NK-92 treated with Interleukin-12 subunit alpha and Interleukin-12 subunit beta, amount 100 ng/mL, for 24 hours (cell line): ENCODE measurements at regions not wholly inside any gene's neighbourhood (a gene's known extent, or its start where the extent isn't known, plus 50 kb on each side); places are given as distances from the start of the nearest gene placed in this dataset.
"Not testable (repeated sequence)": the region's sequence is repeated elsewhere in the genome, so short reads cannot be mapped to it uniquely, and the experiment has no call there.

Source experiments
- DNase-seq: peaks from one replicate; lab custom pipeline; 2025; lab: John Stamatoyannopoulos, UW

GRCh38 chr4:53959343-53960120 lies 104.9 kb downstream of the CHIC2 start:
- no peak for DNase-seq

GRCh38 chr4:53956454-53956853 lies 108.0 kb downstream of the CHIC2 start:
- no peak for DNase-seq

DNA sequence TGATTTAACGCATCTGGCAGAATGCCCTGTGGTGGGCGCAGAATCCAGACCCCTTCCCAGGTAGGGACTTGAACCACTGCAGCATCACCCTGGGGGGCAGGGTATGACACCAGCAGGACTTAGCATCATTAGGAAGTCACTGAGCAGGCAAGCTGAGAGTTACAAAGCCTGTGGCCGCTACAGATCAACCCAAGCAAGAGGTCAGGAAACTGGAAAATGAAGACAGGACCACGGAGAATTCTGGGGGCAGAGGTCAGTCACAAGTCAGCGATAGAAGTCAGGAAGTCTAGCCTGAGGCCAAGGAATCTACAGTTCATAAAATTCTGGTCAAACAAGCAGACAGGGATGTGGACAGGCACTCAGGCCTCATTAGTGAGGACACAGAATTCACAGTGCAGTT lies 108.4 kb downstream of the CHIC2 start:
- DNase-seq = no peak

- no peak for DNase-seq
Observed at GRCh38 chr4:53951414-53951813, 113.0 kb downstream of the CHIC2 start.

GRCh38 chr4:53943345-53944085 lies 120.9 kb downstream of the CHIC2 start:
- no peak for DNase-seq

DNA sequence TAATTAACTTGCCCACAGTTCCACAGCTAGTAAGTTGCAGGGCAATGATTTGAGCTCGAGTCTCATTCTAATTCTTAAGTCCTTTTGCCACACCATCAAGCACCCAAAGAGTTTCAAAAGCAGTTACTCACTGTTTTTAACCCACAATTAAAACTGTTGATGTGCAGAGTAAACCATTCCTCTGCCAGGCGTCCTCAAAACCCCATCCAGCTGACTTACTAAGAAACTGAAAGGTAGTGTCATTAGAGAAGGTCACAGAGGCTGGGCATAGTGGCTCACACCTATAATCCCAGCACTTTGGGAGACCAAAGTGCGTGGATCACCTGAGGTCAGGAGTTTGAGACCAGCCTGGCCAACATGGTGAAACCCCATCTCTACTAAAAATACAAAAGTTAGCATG lies 121.7 kb downstream of the CHIC2 start:
- DNase-seq = no peak

GRCh38 chr4:53941331-53941730 lies 123.1 kb downstream of the CHIC2 start:
- DNase-seq = no peak

DNA sequence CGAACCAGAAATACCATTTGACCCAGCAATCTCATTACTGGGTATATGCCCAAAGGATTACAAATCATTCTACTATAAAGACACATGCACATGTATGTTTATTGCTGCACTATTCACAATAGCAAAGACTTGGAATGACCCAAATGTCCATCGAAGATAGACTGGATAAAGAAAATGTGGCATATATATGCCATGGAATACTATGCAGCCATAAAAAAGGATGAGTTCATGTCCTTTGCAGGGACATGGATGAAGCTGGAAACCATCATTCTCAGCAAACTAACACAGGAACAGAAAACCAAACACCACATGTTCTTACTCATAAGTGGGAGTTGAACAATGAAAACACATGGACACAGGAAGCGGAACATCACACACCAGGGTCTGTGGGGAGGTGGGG lies 124.5 kb downstream of the CHIC2 start:
- not testable (repeated sequence) for DNase-seq

GRCh38 chr4:53937918-53938317 lies 126.5 kb downstream of the CHIC2 start:
- no peak for DNase-seq

GRCh38 chr4:53937327-53937726 lies 127.1 kb downstream of the CHIC2 start:
- no peak for DNase-seq

DNA sequence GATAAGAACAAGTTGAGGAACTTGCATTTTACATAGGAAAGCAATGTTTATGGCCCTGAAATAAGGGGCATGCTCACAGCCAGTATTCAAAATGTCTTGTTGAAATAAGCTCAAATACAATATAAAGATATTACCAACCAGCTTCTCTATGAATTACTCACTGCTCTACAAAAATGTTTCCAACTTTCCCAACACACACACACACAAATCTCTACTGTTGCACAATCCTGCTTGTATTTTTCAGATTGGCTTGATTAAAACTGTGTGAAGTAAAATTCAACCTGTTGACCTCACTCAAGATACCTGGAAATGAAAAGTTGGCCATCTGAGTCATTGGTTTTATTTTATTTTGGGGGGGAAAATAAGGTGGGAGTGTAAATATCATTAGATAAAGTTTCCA lies 128.6 kb downstream of the CHIC2 start:
- DNase-seq = no peak

GRCh38 chr4:53932796-53933610 lies 131.4 kb downstream of the CHIC2 start:
- DNase-seq = no peak

- no peak for DNase-seq
Observed at GRCh38 chr4:53931461-53931961, 132.9 kb downstream of the CHIC2 start.

DNA sequence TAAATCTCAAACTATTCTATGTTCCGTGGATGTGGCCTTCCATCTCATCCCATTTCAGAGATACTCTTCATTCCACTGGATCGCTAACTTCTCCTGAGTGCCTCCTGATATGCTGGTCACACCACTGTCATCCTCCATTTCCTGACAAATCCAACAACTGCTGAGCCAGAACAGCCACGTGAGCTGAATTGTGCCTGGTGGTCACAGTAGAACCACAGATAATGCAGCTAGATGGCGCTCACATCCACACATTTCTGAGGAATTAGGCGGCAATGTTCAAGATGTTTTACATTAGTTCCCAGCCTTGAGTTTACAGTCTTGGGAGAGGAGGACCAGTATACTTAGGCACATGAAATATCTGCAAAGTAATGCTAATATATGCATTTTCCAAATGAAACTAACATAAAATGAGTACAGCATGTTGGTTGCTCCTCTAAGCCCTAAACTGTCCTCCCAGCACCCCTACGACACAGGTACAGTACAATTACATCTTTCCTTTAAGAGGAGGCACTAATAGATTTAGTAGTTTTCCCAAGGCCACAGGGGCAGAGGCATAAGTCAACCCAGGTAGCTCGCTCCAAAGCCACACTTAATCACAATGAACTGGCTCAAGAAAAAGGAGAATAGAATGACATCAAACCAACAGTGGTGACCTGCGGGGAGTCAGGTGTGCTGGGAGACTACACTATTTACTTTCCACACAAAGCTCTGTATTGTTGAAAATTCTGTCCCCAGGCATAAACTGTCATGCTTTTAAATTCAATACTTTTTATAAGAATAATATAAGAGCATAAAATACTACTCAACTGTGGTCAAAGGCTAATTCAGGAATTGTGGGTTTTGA lies 134.2 kb downstream of the CHIC2 start:
- peak; percentile 0 for DNase-seq

- no peak for DNase-seq
Observed at GRCh38 chr4:53929311-53929710, 135.1 kb downstream of the CHIC2 start.

GRCh38 chr4:53928825-53929224 lies 135.6 kb downstream of the CHIC2 start:
- no peak for DNase-seq

- no peak for DNase-seq
Observed at GRCh38 chr4:53925050-53925605, 139.3 kb downstream of the CHIC2 start.

DNA sequence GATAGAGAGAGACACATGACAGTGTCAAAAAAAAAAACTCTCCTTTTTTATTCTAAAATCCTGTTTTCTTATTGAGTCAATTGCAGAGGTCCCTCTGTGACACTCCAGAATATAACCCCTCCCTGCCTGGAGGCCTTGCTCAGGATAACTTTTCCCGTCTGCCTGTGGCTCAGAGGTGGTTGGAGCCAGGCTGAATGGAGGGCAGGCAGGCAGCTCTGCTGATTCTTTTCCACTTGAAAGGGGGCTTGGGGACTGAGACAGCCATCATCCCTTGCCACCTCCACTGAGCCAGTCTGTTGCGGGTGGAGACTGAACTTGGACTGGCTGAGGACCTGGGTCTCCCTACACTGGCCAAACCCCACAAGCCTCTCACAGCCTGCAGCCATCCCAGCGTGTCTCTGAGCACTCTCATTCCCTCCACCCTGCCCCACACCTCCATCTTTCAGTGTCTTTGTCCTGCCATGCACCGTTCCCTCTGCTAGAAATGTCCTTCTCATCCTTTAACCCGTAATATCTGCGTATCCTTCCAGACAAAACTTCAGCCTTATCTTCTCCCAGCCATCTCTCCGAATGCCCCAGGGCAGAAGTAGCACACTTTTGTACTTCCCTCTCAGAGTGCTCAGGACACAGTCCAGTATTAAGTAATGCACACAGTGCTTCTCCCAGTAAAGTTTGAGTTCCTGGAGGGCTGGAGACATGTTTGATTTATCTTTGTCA lies 139.9 kb downstream of the CHIC2 start:
- no peak for DNase-seq

DNA sequence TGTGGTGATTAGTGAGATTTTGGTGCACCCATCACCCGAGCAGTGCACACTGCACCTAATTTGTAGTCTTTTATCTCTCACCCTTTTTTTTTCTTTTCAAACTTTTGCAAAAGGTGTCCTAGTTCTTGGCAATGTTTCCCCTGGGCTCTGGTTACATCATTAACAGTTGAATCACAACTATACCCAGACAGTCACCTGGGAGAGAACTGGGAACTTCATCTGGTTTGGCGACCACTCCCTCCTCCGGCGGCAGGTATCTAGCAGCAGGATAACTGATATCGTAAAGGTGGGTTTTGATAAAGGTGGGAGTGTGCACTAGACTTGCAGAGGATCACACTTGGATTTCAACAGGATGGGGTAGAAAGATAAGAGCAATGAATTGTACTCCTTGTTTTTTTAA lies 140.5 kb downstream of the CHIC2 start:
- no peak for DNase-seq

DNA sequence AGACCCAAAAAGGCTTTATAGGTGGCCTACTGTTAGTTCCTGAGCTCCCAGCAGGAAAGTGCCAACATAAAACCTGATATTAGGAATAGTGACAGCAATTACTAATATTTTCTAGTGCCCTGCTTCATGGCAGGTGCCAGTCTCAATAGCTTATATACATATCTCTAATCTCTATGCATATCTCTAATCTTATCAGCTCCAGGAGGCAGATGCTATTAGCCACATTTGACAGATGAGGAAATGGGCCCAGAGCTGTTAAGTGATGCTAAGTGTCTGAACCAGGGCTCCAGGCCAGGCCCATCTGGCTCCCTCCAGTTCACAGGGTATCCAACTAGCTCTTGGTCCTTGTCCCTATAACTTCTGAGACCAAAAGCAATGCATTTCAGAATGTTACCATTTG lies 142.5 kb downstream of the CHIC2 start:
- no peak for DNase-seq

DNA sequence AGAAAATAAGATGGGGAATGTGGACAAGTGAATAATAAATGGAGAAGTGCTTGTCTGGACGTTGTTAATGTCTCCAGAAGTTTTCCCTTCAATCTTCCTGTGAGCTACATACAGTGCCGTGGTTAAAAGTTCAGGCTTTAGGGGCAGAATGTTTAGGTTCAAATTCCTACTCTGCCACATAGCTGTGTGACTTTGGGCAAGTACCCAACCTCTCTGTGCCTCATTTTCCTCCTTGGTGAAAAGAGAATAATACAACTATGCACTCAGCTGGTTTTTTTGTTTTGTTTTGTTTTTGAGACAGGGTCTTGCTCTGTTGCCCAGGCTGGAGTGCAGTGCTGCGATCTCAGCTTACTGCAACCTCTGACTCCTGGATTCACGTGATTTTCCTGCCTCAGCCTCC lies 143.5 kb downstream of the CHIC2 start:
- no peak for DNase-seq
